T-cell (primary cell): ENCODE measurements at regions not wholly inside any gene's neighbourhood (a gene's known extent, or its start where the extent isn't known, plus 50 kb on each side); places are given as distances from the start of the nearest gene placed in this dataset.

Experiments used
- ATAC-seq, 4 experiments: fragments of 200-7000 bp in 3 of 4; fragments of 150-1000 bp in 1 of 4; cut with Tn5 transposase; replicated peaks in 1 of 4; 1 replicate in 3 of 4; 2 replicates in 1 of 4; pipeline ENCODE4 v1.10.0; 2021; ENCODE audit warnings: moderate library complexity in 3 of 4, mild to moderate bottlenecking in 2 of 4, moderate number of reproducible peaks in 1 of 4
- CTCF ChIA-PET, 2 donors: fragments of 300-600 bp; sonication (Branson Sonifier 250); formaldehyde crosslinking; loops; one replicate each; lab custom pipeline; 2022; ENCODE audit warnings: antibody characterized with exemption in 2 of 2; lab: Charles Lee
- POLR2A ChIA-PET, 2 donors: fragments of 300-600 bp; sonication (Branson Sonifier 250); formaldehyde crosslinking; loops; one replicate each; lab custom pipeline; 2022; ENCODE audit warnings: antibody characterized with exemption in 2 of 2; lab: Charles Lee
- DNase-seq, 35 experiments: peaks; one replicate each; pipeline versions ENCODE4 v3.0.0 to v3.0.0-alpha.2; 2013 to 2023
- H3K27ac ChIP-seq: one replicate; pipeline ENCODE4 v1.5.1; 2013; ENCODE audit warnings: low read length
- H3K27me3 ChIP-seq, 2 experiments: replicated peaks in 1 of 2; 1 replicate in 1 of 2; 2 replicates in 1 of 2; pipeline versions ENCODE4 v1.6.1 to v1.7.0; 2013; ENCODE audit warnings: low read length in 1 of 2, mixed read lengths in 1 of 2; ENCODE audit not compliant: control insufficient read depth in 2 of 2, insufficient read depth in 2 of 2; ENCODE audit errors: extremely low read depth in 1 of 2
- H3K36me3 ChIP-seq, 2 donors: 1 replicate in 1 of 2; 2 replicates in 1 of 2; pipeline versions ENCODE4 v1.6.1 to v1.7.0; 2013; ENCODE audit warnings: low read length in 1 of 2; ENCODE audit not compliant: control insufficient read depth in 2 of 2, insufficient read depth in 1 of 2; ENCODE audit errors: extremely low read depth in 1 of 2
- H3K4me1 ChIP-seq, 2 experiments: 1 replicate in 1 of 2; 2 replicates in 1 of 2; pipeline versions ENCODE4 v1.6.1 to v1.7.0; 2013; ENCODE audit warnings: low read length in 2 of 2, mixed read lengths in 1 of 2; ENCODE audit not compliant: insufficient read depth in 2 of 2, control insufficient read depth in 1 of 2; ENCODE audit errors: extremely low read depth in 1 of 2
- H3K4me3 ChIP-seq, 2 donors: 1 replicate in 1 of 2; 2 replicates in 1 of 2; pipeline versions ENCODE4 v1.5.1 to v1.7.0; 2013; ENCODE audit warnings: mild to moderate bottlenecking in 2 of 2, low read length in 1 of 2, moderate library complexity in 1 of 2; ENCODE audit not compliant: control insufficient read depth in 1 of 2; ENCODE audit errors: extremely low read depth in 1 of 2
- H3K9me3 ChIP-seq: 2 replicates; pipeline ENCODE4 v1.7.0; 2013
- H3K27ac Mint-ChIP-seq, 2 donors: one replicate each; pipeline ENCODE4 v1.8.0; 2020 to 2021; ENCODE audit warnings: mild to moderate bottlenecking in 2 of 2, mixed read lengths in 2 of 2
- H3K27me3 Mint-ChIP-seq, 2 donors: one replicate each; pipeline ENCODE4 v1.8.0; 2021 to 2022; ENCODE audit warnings: mixed read lengths in 2 of 2
- H3K36me3 Mint-ChIP-seq: one replicate; pipeline ENCODE4 v1.8.0; 2021; ENCODE audit warnings: mixed read lengths
- H3K4me1 Mint-ChIP-seq, 3 donors: one replicate each; pipeline ENCODE4 v1.8.0; 2020 to 2022; ENCODE audit warnings: mixed read lengths in 3 of 3, mild to moderate bottlenecking in 1 of 3
- H3K4me3 Mint-ChIP-seq, 3 donors: one replicate each; pipeline ENCODE4 v1.8.0; 2020 to 2022; ENCODE audit warnings: mild to moderate bottlenecking in 3 of 3, mixed read lengths in 3 of 3, moderate library complexity in 3 of 3
- H3K9me3 Mint-ChIP-seq, 3 donors: one replicate each; pipeline ENCODE4 v1.8.0; 2020 to 2022; ENCODE audit warnings: mixed read lengths in 3 of 3
- WGBS: methylation state at CpG from one replicate; pipeline ENCODE4 v1.1.5; 2013; ENCODE audit warnings: missing lambda C conversion rate; ENCODE audit not compliant: insufficient coverage; 5-methylcytosine and 5-hydroxymethylcytosine counted together

DNA sequence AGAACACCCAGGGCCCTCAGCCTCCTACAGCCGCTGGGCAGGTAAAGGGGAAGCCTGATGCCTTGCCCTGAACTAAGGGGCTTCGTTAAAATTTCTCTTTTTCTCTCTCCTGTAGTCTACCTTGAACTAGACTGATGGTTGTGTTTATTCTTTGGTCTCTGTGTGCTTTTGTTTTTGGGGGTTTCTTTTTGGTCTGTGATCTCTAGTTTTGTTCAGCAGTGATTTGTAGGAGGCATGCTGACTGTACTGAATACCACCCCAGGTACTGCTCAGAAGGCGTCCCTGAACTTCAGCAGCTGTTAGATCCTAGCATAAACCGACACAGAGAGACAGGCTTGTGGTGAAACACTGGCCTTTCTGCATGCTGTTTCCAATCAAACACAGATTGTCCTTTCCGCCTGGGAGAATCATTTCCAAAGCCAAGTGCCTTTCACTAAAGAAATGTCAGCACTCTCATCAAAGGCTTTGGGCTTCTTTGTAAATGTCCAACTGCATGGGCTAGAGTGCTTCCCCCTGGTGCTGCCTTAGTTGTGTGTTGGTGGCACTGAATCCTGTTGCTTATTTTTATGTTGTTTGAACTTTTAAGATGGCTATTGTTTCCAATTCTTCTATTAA is 364.7 kb upstream of the SASH1 start:
- no peak overlapping the region for H3K4me3 ChIP-seq
- no peak for ATAC-seq

DNA sequence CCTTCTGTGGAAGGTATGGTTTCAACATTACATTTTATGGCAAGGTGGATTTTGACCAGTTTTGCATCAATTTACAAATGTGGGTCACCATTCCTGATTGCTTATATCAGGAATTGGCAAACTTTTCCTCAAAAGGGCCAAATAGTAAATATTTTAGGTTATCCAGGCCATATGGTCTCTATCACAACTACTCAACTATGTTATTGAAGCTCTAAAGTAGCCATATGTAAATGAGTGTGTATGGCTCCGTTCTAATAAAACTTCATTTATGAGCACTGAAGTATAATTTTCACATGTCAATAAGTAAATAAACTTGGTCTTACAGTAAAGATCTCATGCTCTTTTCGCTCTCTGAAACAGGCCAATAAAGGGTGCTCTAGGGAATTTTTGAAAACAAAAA is 362.7 kb upstream of the SASH1 start:
- H3K9me3 ChIP-seq: no peaks in the 10 kb centered on the region
- Mint-ChIP-seq H3K27ac (no peak overlapping the region), H3K4me3 (no peak overlapping the region), H3K4me1 (no peaks in the 10 kb centered on the region), H3K27me3 (no peaks in the 10 kb centered on the region), H3K36me3 (no peaks in the 10 kb centered on the region), H3K9me3 (no peaks in the 10 kb centered on the region)
- H3K27ac ChIP-seq: no peak overlapping the region
- no peaks in the 10 kb centered on the region for H3K27me3 ChIP-seq
- DNase-seq (no peak), ATAC-seq (no peak)
- WGBS: no CpG with 5 or more reads among the region's 2 CpGs
- ChIA-PET POLR2A (no interaction called here), CTCF (no interaction called here)
- no peak overlapping the region for H3K4me3 ChIP-seq
- H3K4me1 ChIP-seq: no peaks in the 10 kb centered on the region
- no peaks in the 10 kb centered on the region for H3K36me3 ChIP-seq

More for the DNA sequence above, 364.7 kb upstream of the SASH1 start:
- ChIA-PET CTCF (no interaction called here), POLR2A (no interaction called here)
- DNase-seq: no peak
- H3K36me3 Mint-ChIP-seq: no peaks in the 10 kb centered on the region
- H3K4me1 ChIP-seq: no peaks in the 10 kb centered on the region
- H3K27ac ChIP-seq: no peak overlapping the region
- no peaks in the 10 kb centered on the region for H3K9me3 Mint-ChIP-seq
- 60% methylated on average over 3 of the region's 5 CpGs for WGBS
- no peaks in the 10 kb centered on the region for H3K27me3 Mint-ChIP-seq
- H3K36me3 ChIP-seq: no peaks in the 10 kb centered on the region
- H3K27me3 ChIP-seq: no peaks in the 10 kb centered on the region
- H3K9me3 ChIP-seq: no peaks in the 10 kb centered on the region
- no peaks in the 10 kb centered on the region for H3K4me1 Mint-ChIP-seq
- H3K4me3 Mint-ChIP-seq: no peak overlapping the region
- no peak overlapping the region for H3K27ac Mint-ChIP-seq

DNA sequence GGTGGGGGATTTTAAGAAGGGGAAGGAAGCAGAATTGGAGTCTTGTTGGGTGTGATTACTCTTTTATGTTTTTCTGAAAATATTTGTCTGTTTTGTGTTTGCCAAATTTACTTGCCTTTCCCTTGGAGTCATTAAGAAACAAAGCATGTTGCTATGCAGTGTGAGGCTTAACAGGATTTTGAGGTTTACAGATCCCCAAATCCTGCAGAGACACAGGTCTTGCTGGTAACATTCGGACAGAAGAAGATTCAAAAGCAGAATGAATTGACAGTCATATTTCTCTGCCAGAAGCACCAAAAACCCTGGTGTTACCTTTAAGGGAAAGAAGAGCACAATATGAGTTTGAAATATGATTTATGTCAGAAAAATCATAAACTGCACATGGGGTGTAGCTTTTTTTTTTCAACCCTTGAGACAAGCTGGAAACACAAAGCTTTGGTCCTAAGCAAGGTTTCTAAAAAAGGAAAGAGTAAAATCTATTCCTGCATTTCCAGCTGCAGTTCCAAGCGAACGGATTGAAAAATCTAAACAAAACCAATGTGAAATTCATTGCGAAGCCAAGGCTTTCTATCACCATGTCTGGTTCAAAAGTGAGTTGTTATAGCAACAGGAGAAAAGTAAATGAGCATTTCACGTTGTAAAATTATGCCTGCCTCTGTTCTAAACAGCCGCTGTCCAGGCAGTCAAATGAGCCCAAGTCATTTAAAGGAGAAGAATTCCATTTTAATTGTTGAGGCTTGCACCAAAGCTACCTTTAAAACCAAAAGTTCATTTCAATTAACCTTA is 358.9 kb upstream of the SASH1 start:
- WGBS: 80% methylated on average over 1 of the region's 6 CpGs
- H3K4me1 Mint-ChIP-seq: no peaks in the 10 kb centered on the region
- no peak for DNase-seq
- H3K36me3 Mint-ChIP-seq: no peaks in the 10 kb centered on the region
- no peak overlapping the region for H3K27ac Mint-ChIP-seq
- H3K9me3 ChIP-seq: no peaks in the 10 kb centered on the region
- ChIA-PET POLR2A (no interaction called here), CTCF (interaction anchor here in 1 of 2 donors (0.7 kb wide), 1 partner anchor 306 kb away, joined by 3 read pairs; no protein-coding TSS in a partner anchor)
- no peak overlapping the region for H3K27ac ChIP-seq
- no peak overlapping the region for H3K4me3 ChIP-seq
- no peaks in the 10 kb centered on the region for H3K27me3 ChIP-seq
- H3K4me1 ChIP-seq: no peaks in the 10 kb centered on the region
- H3K27me3 Mint-ChIP-seq: no peaks in the 10 kb centered on the region
- no peaks in the 10 kb centered on the region for H3K9me3 Mint-ChIP-seq
- no peak for ATAC-seq
- no peak overlapping the region for H3K4me3 Mint-ChIP-seq
- H3K36me3 ChIP-seq: no peaks in the 10 kb centered on the region

DNA sequence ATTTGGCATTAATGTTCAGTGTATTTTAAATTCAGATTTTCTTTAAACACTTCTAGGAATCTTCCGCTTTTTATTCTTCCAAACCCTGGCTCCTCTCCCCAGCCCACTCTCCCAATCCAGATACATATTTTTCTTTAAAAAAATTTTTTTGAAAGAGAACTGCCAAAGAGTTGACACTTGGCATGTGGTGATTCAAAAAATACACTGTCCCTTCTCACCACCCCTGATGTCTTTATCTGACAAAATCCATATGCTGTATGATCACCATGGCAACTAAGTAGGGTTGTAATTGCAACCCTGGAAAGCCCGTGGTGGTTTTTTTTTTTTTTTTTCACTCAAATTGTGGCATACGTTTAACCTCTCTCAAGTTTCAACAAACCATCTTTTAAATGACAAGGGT is 355.8 kb upstream of the SASH1 start:
- Histone ChIP-seq H3K27ac (no peak overlapping the region), H3K4me1 (no peaks in the 10 kb centered on the region), H3K27me3 (no peaks in the 10 kb centered on the region), H3K36me3 (no peaks in the 10 kb centered on the region), H3K4me3 (no peak overlapping the region), H3K9me3 (no peaks in the 10 kb centered on the region)
- H3K4me1 Mint-ChIP-seq: no peaks in the 10 kb centered on the region
- CTCF ChIA-PET: no interaction called here
- no peak overlapping the region for H3K27ac Mint-ChIP-seq
- POLR2A ChIA-PET: no interaction called here
- no peak overlapping the region for H3K4me3 Mint-ChIP-seq
- H3K9me3 Mint-ChIP-seq: peaks cover 2 to 4% (median 4%) of the 10 kb centered on the region in 3 donors
- ATAC-seq (no peak), DNase-seq (no peak)
- WGBS: no CpG with 5 or more reads among the region's 3 CpGs
- H3K27me3 Mint-ChIP-seq: no peaks in the 10 kb centered on the region
- H3K36me3 Mint-ChIP-seq: no peaks in the 10 kb centered on the region

DNA sequence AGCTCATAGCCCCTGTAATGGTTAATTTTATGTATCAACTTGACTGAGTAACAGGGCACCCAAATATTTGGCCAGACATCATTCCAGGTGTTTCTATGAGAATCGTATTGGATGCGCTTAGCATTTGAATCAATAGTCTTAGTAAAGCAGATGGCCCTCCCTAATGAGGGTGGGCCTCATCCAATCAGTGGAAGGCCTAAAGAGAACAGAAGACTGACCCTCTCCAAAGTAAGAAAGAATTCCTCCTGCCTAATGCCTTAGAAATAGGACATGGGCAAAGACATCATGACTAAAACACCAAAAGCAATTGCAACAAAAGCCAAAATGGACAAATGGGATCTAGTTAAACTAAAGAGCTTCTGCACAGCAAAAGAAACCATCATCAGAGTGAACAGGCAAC is 352.5 kb upstream of the SASH1 start:
- POLR2A ChIA-PET: no interaction called here

DNA sequence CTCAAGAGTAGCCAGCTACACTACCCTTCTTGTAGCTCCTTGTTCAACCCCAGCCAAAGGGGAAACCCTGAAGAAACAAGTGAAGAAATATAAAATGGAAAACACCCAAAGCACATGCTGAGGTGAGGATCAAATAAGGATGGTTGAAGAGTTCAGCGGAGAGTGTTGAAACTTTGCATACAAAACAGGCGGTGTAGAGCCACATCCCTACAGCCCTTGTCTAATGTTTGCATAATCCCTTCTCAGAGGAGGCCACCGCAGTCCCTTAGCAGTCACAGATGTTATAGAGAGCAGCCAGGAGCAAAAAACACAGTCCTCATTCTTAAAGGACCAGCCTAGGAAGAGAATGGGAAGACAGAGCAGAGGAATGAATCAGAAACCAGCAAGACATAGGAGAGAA is 350.7 kb upstream of the SASH1 start:
- Histone ChIP-seq H3K27me3 (no peaks in the 10 kb centered on the region), H3K4me1 (no peaks in the 10 kb centered on the region), H3K9me3 (no peaks in the 10 kb centered on the region), H3K36me3 (no peaks in the 10 kb centered on the region), H3K27ac (no peak overlapping the region), H3K4me3 (no peak overlapping the region)
- Mint-ChIP-seq H3K9me3 (peaks cover 5 to 7% (median 5%) of the 10 kb centered on the region in 3 donors), H3K4me3 (no peak overlapping the region), H3K4me1 (no peaks in the 10 kb centered on the region), H3K36me3 (no peaks in the 10 kb centered on the region), H3K27ac (no peak overlapping the region), H3K27me3 (no peaks in the 10 kb centered on the region)
- 100% methylated on average over 1 of the region's 3 CpGs for WGBS
- no peak for DNase-seq
- POLR2A ChIA-PET: no interaction called here
- ATAC-seq: no peak
- CTCF ChIA-PET: no interaction called here

More for the DNA sequence above, 352.5 kb upstream of the SASH1 start:
- no peaks in the 10 kb centered on the region for H3K4me1 Mint-ChIP-seq
- ATAC-seq: no peak
- Histone ChIP-seq H3K36me3 (no peaks in the 10 kb centered on the region), H3K27me3 (no peaks in the 10 kb centered on the region), H3K4me3 (no peak overlapping the region), H3K9me3 (no peaks in the 10 kb centered on the region), H3K27ac (no peak overlapping the region), H3K4me1 (no peaks in the 10 kb centered on the region)
- CTCF ChIA-PET: no interaction called here
- WGBS: no CpG with 5 or more reads among the region's 2 CpGs
- H3K4me3 Mint-ChIP-seq: no peak overlapping the region
- H3K9me3 Mint-ChIP-seq: peaks cover 5 to 7% (median 5%) of the 10 kb centered on the region in 3 donors
- DNase-seq: no peak
- H3K27ac Mint-ChIP-seq: no peak overlapping the region
- H3K27me3 Mint-ChIP-seq: no peaks in the 10 kb centered on the region
- no peaks in the 10 kb centered on the region for H3K36me3 Mint-ChIP-seq
